CD4-positive, alpha-beta memory T cell (primary cell): ENCODE measurements at regions not wholly inside any gene's neighbourhood (a gene's known extent, or its start where the extent isn't known, plus 50 kb on each side); places are given as distances from the start of the nearest gene placed in this dataset.

Experiments
- CTCF ChIA-PET: fragments of 350-600 bp; sonication (Branson Sonifier 250); formaldehyde crosslinking; loops from one replicate; lab custom pipeline; 2021; ENCODE audit warnings: inconsistent platforms; ENCODE audit not compliant: partially characterized antibody; lab: Charles Lee
- POLR2A ChIA-PET: fragments of 350-600 bp; sonication (Branson Sonifier 250); formaldehyde crosslinking; loops from one replicate; lab custom pipeline; 2021; ENCODE audit not compliant: partially characterized antibody; lab: Charles Lee
- DNase-seq, 5 donors: peaks; one replicate each; pipeline versions ENCODE4 v3.0.0 to v3.0.0-alpha.2; 2020 to 2022; ENCODE audit warnings: mixed read lengths in 1 of 5
- H3K27ac ChIP-seq: one replicate; pipeline ENCODE4 v1.7.0; 2013; ENCODE audit warnings: low read depth, low read length
- H3K27me3 ChIP-seq: 2 replicates; pipeline ENCODE4 v1.7.0; 2013; ENCODE audit warnings: mild to moderate bottlenecking, low read length, moderate library complexity; ENCODE audit not compliant: insufficient read depth
- H3K36me3 ChIP-seq: 2 replicates; pipeline ENCODE4 v1.7.0; 2013; ENCODE audit warnings: mild to moderate bottlenecking, low read length, moderate library complexity; ENCODE audit not compliant: insufficient read depth
- H3K4me1 ChIP-seq: 2 replicates; pipeline ENCODE4 v1.7.0; 2013; ENCODE audit warnings: mild to moderate bottlenecking, low read length, moderate library complexity; ENCODE audit not compliant: insufficient read depth
- H3K4me3 ChIP-seq, 2 donors: one replicate each; pipeline ENCODE4 v1.7.0; 2013; ENCODE audit warnings: low read length in 2 of 2, mild to moderate bottlenecking in 1 of 2
- H3K9me3 ChIP-seq, 2 donors: one replicate each; pipeline ENCODE4 v1.7.0; 2013; ENCODE audit warnings: low read length in 2 of 2, control low read depth in 1 of 2; ENCODE audit not compliant: control insufficient read depth in 1 of 2
- H3K27ac Mint-ChIP-seq, 7 donors: one replicate each; pipeline ENCODE4 v1.8.0; 2020 to 2021; ENCODE audit warnings: mixed read lengths in 7 of 7, mild to moderate bottlenecking in 6 of 7, inconsistent platforms in 3 of 7, moderate library complexity in 3 of 7
- H3K27me3 Mint-ChIP-seq, 2 donors: one replicate each; pipeline ENCODE4 v1.8.0; 2020 to 2021; ENCODE audit warnings: mixed read lengths in 2 of 2
- H3K36me3 Mint-ChIP-seq, 2 donors: one replicate each; pipeline ENCODE4 v1.8.0; 2020 to 2021; ENCODE audit warnings: mixed read lengths in 2 of 2, inconsistent platforms in 1 of 2, mild to moderate bottlenecking in 1 of 2
- H3K4me1 Mint-ChIP-seq, 4 donors: one replicate each; pipeline ENCODE4 v1.8.0; 2020 to 2021; ENCODE audit warnings: mixed read lengths in 4 of 4, mild to moderate bottlenecking in 1 of 4
- H3K4me3 Mint-ChIP-seq, 8 donors: one replicate each; pipeline ENCODE4 v1.8.0; 2020 to 2021; ENCODE audit warnings: mixed read lengths in 8 of 8, mild to moderate bottlenecking in 7 of 8, moderate library complexity in 6 of 8, inconsistent platforms in 3 of 8
- H3K9me3 Mint-ChIP-seq, 8 donors: one replicate each; pipeline ENCODE4 v1.8.0; 2020 to 2021; ENCODE audit warnings: mixed read lengths in 8 of 8, mild to moderate bottlenecking in 5 of 8, inconsistent platforms in 3 of 8, moderate library complexity in 1 of 8
- intact Hi-C: fragments of 100-400 bp; cut with micrococcal nuclease; formaldehyde crosslinking; loops from one replicate; pipeline ENCODE4 v1.15.1; 2023

DNA sequence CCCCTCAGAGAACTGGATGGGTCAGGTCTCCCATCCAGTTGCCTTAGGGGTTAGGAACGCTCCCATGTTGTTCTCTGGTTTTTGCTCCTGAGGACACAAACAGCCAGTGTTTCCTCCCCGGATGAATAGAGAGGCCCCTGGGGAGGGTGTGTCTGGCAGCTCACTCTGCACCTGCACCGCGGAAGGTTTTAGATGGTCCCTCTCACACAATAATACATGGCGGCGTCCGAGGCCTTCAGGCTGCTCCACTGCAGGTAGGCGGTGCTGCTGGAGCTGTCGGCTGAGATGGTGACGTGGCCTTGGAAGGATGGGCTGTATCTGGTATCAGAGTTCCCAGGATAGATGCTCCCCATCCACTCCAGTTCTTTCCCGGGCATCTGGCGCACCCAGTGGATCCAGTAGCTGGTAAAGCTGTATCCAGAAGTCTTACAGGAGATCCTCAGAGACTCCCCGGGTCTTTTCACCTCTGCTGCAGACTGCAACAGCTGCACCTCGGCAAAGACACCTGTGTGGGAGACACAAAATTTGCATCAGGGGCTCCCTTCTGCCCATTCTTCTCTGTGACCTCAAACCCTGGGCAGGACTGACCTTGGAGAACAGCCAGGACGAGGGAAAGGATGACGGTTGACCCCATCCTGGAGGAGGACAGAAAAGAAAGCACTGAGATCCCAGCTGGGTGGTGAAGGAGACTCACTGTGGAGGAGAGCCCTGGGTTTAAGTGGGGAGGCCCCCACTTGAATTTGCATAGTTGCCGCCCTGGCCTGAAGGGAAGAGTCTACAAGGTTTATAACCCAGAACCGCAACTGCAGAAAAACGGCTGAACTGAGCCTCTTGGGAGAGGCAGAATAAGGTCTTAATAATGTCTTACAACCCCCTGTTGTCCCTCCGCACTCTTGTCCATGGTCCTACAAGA is 1324.8 kb downstream of the TMEM121 start:
- intact Hi-C loops, result no loop called here
- Mint-ChIP-seq H3K9me3 (no peaks in the 10 kb centered on the region), H3K4me1 (peaks cover 0 to 6% (median 3%) of the 10 kb centered on the region in 4 donors), H3K4me3 (no peak overlapping the region), H3K36me3 (no peaks in the 10 kb centered on the region), H3K27ac (no peak overlapping the region), H3K27me3 (peaks cover 0 to 5% of the 10 kb centered on the region in 2 donors)
- POLR2A ChIA-PET, result no interaction called here
- Histone ChIP-seq H3K4me1 (no peaks in the 10 kb centered on the region), H3K27me3 (no peaks in the 10 kb centered on the region), H3K36me3 (no peaks in the 10 kb centered on the region), H3K9me3 (no peaks in the 10 kb centered on the region), H3K27ac (no peak overlapping the region), H3K4me3 (no peak overlapping the region)
- no peak for DNase-seq
- CTCF ChIA-PET, result no interaction called here

DNA sequence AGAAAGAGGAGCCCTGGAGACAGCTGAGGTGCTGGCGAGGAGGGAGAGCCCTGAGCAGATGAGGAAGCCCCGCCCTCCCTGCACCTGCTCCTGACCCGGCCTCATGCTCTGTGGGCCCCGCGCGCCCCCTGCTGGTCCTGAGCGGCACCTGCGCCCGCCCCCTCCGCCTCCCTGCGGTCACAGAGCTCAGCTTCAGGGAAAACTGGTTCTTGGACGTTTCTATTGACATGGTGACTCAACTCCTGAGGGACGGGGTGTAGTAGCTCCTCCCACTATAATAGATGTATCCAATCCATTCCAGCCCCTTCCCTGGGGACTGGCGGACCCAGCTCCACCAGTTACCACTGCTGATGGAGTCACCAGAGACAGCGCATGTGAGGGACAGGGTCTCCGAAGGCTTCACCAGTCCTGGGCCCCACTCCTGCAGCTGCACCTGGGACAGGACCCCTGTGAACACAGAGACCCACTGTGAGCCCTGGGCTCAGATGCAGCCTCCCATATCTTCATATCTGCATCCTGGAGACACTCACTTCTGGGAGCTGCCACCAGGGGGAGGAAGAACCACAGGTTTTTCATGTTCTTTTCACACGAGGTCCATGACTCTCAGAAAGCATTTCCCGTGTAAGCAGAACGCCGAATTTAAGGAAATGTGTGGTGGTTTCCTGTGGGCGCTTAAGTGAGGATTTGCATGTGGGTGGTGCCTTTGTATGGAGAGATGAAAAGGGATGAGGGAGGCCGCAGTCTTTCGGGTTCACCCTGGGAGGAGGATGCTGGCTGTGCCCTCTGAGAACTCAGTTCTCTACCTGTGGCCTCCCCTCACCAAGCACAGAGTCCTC is 1346.4 kb downstream of the TMEM121 start:
- Mint-ChIP-seq H3K4me1 (peaks cover 8 to 14% (median 11%) of the 10 kb centered on the region in 4 donors), H3K27ac (peak overlapping the region in 3 of 7 donors; percentile 22 to 75 (median 50)), H3K27me3 (peaks cover 16 to 33% of the 10 kb centered on the region in 2 donors), H3K9me3 (peaks cover 0 to 1% (median 0%) of the 10 kb centered on the region in 8 donors), H3K4me3 (peak overlapping the region in 6 of 8 donors; percentile 4 to 70 (median 60)), H3K36me3 (no peaks in the 10 kb centered on the region)
- ChIA-PET POLR2A (interaction anchor here (1.2 to 1.3 kb wide), 2 partner anchors 29 to 35 kb away, joined by 3 to 8 read pairs; no protein-coding TSS in a partner anchor), CTCF (interaction anchor here (0.7 to 3.0 kb wide), 20 partner anchors 8 to 212 kb away, joined by 3 to 31 read pairs (median 8); no protein-coding TSS in a partner anchor)
- intact Hi-C loops, result loop anchor here (1.0 kb wide), 1 partner anchor 28 kb away; no protein-coding TSS in a partner anchor
- peak; percentile 75 to 80 (median 76) for DNase-seq
- no peak overlapping the region for H3K4me3 ChIP-seq
- no peaks in the 10 kb centered on the region for H3K36me3 ChIP-seq
- no peak overlapping the region for H3K27ac ChIP-seq
- peaks cover 5% of the 10 kb centered on the region for H3K27me3 ChIP-seq
- peaks cover 11% of the 10 kb centered on the region for H3K4me1 ChIP-seq
- H3K9me3 ChIP-seq, result no peaks in the 10 kb centered on the region

DNA sequence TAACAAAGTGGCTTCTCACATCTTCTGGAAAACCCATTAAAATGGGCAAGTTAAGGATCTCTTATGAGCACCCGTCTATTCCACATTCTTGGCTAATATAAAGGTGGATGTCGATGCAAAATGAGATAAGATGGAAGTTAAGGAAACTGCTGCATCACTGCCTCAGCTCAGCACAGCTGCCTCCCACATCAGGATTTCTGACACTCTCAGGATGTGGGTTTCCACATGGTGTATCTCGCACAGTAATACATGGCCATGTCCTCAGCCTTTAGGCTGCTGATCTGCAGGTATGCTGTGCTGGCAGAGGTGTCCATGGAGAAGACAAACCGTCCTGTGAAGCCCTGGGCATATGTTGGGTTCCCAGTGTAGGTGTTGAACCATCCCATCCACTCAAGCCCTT is 1348.0 kb downstream of the TMEM121 start:
- peaks cover 0 to 4% (median 0%) of the 10 kb centered on the region in 8 donors for H3K9me3 Mint-ChIP-seq
- intact Hi-C loops, result no loop called here
- Histone ChIP-seq H3K4me3 (no peak overlapping the region), H3K27ac (no peak overlapping the region), H3K4me1 (peaks cover 11% of the 10 kb centered on the region), H3K36me3 (no peaks in the 10 kb centered on the region), H3K9me3 (no peaks in the 10 kb centered on the region), H3K27me3 (peaks cover 5% of the 10 kb centered on the region)
- H3K36me3 Mint-ChIP-seq, result no peaks in the 10 kb centered on the region
- POLR2A ChIA-PET, result no interaction called here
- no peak for DNase-seq
- H3K4me1 Mint-ChIP-seq, result peaks cover 8 to 14% (median 11%) of the 10 kb centered on the region in 4 donors
- no peak overlapping the region for H3K4me3 Mint-ChIP-seq
- peaks cover 19 to 30% of the 10 kb centered on the region in 2 donors for H3K27me3 Mint-ChIP-seq
- no peak overlapping the region for H3K27ac Mint-ChIP-seq
- CTCF ChIA-PET, result interaction anchor here (1.7 to 3.0 kb wide), 6 partner anchors 10 to 84 kb away, joined by 8 to 31 read pairs (median 18); no protein-coding TSS in a partner anchor

DNA sequence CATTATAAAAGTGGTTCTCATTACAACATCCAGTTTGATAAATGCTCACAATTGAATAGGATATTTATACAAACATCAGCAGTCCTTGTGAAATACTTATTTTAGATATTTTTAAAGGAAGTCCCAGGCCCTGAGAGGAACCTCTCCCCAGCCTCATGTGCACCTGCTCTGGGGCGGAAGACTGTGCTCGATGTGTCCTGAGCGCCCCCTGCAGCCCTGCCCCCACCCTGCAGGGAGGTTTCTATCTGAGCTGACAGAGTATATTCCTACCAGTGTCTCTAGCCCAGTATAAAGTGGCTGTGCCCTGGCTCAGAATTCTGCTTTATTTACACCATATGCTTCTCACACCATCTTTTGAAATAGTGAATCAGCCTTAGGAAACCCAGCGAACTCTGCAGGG is 1349.1 kb downstream of the TMEM121 start:
- no peaks in the 10 kb centered on the region for H3K36me3 Mint-ChIP-seq
- Histone ChIP-seq H3K4me1 (peaks cover 11% of the 10 kb centered on the region), H3K27ac (no peak overlapping the region), H3K36me3 (no peaks in the 10 kb centered on the region), H3K9me3 (no peaks in the 10 kb centered on the region), H3K27me3 (peaks cover 5% of the 10 kb centered on the region), H3K4me3 (no peak overlapping the region)
- no peak overlapping the region for H3K4me3 Mint-ChIP-seq
- H3K4me1 Mint-ChIP-seq, result peaks cover 8 to 14% (median 11%) of the 10 kb centered on the region in 4 donors
- H3K9me3 Mint-ChIP-seq, result peaks cover 0 to 4% (median 0%) of the 10 kb centered on the region in 8 donors
- ChIA-PET CTCF (interaction anchor here (1.5 kb wide), 1 partner anchor 35 kb away, joined by 5 read pairs; no protein-coding TSS in a partner anchor), POLR2A (no interaction called here)
- intact Hi-C loops, result no loop called here
- peak in 2 of 5 donors; percentile 13 to 22 for DNase-seq
- H3K27me3 Mint-ChIP-seq, result peaks cover 19 to 27% of the 10 kb centered on the region in 2 donors
- no peak overlapping the region for H3K27ac Mint-ChIP-seq

GRCh38 chr14:106876711-106877110 is 1350.3 kb downstream of the TMEM121 start:
- Mint-ChIP-seq H3K4me3 (no peak overlapping the region), H3K9me3 (peaks cover 0 to 4% (median 0%) of the 10 kb centered on the region in 8 donors), H3K4me1 (peaks cover 10 to 14% (median 11%) of the 10 kb centered on the region in 4 donors), H3K27ac (no peak overlapping the region), H3K36me3 (no peaks in the 10 kb centered on the region), H3K27me3 (peaks cover 14 to 27% of the 10 kb centered on the region in 2 donors)
- Histone ChIP-seq H3K27ac (no peak overlapping the region), H3K36me3 (no peaks in the 10 kb centered on the region), H3K4me1 (peaks cover 11% of the 10 kb centered on the region), H3K9me3 (no peaks in the 10 kb centered on the region), H3K4me3 (no peak overlapping the region), H3K27me3 (peaks cover 5% of the 10 kb centered on the region)
- ChIA-PET POLR2A (no interaction called here), CTCF (no interaction called here)
- intact Hi-C loops, result no loop called here
- DNase-seq, result no peak

DNA sequence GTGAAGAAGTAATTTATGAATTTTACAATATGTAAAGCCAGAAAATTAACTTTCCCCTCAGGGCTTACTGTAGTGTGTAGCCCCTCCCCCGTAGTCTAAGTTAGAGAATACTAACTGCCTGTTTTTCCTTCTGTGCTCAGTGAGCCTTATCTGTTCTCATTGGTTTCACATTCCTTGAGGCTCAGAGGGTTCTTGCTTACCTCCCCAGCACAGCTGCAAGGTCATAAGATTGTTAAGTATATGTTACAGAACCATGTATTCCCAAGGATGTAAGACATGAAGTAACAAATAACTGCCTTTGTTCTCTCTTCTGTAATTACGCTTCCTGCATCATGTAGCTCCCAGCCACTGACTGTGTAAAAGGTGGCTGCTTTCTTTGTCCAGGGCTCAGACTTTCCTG is 1351.1 kb downstream of the TMEM121 start:
- H3K27ac ChIP-seq, result no peak overlapping the region
- no peaks in the 10 kb centered on the region for H3K36me3 ChIP-seq
- no peak overlapping the region for H3K4me3 Mint-ChIP-seq
- H3K27me3 Mint-ChIP-seq, result peaks cover 13 to 27% of the 10 kb centered on the region in 2 donors
- no peaks in the 10 kb centered on the region for H3K9me3 ChIP-seq
- no peak for DNase-seq
- H3K27ac Mint-ChIP-seq, result no peak overlapping the region
- no peaks in the 10 kb centered on the region for H3K36me3 Mint-ChIP-seq
- peaks cover 10% of the 10 kb centered on the region in 4 donors for H3K4me1 Mint-ChIP-seq
- intact Hi-C loops, result no loop called here
- H3K4me1 ChIP-seq, result peaks cover 9% of the 10 kb centered on the region
- ChIA-PET POLR2A (no interaction called here), CTCF (interaction anchor here (0.7 kb wide), 1 partner anchor 28 kb away, joined by 3 read pairs; no protein-coding TSS in a partner anchor)
- no peak overlapping the region for H3K4me3 ChIP-seq
- H3K27me3 ChIP-seq, result peaks cover 5% of the 10 kb centered on the region
- peaks cover 0 to 4% (median 0%) of the 10 kb centered on the region in 8 donors for H3K9me3 Mint-ChIP-seq
